ENCODE measurements at regions not wholly inside any gene's neighbourhood (a gene's known extent, or its start where the extent isn't known, plus 50 kb on each side); places are given as distances from the start of the nearest gene placed in this dataset.
"Not testable (repeated sequence)": the region's sequence is repeated elsewhere in the genome, so short reads cannot be mapped to it uniquely, and the experiment has no call there.

DNA sequence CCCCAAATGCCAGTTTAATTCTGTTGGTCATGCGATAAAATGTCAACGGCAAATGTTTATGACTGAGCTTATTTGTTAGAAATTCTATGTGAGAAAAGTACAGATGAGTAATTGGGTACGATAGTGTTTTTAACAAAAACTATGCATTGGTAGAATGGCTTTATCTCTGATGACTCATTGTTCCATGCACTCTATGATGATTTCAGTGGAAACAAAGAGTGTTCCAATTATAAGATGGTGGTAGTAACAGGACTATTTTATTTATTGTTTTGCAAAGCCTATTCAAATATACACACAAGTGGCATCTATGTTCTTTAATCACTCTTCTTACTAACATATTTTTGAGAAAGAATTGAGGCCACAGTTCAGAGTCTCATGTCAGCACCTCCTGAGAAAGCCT lies 353.7 kb upstream of the IRX2 start:
- no peak for DNase-seq (ENCODE audit: low read depth in 2 of 2)

DNA sequence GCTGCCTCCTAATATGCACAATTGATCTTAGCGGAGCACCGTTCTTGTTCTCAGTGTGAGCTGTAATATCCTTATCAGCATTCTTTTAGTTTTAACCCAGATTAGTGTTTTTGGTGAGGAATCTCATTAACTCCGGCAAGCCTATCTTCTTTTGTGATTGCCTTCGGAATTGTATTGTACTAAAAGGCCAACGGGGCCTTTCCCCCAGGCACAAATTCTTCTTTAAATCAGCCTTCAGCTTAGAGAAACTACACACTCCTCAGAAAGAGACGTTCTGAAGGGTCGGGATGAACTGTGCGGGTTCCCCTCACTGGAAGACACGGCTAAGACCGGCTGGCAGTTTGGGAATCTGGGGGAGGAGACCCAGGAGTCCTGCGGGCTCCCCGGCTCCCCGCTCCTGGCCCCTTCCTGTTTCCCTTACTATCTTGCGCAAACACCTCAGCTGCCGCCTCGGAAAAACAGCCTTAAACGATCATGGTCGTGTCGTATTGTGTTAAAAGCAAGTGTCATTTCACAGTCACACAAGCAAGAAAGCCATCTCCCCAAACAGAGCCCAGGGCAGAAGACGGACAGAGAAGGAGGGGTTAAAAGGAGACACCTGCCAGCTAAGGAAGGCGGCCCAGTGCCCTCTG lies 353.1 kb upstream of the IRX2 start:
- no peak for DNase-seq (ENCODE audit: low read depth in 2 of 2)

DNA sequence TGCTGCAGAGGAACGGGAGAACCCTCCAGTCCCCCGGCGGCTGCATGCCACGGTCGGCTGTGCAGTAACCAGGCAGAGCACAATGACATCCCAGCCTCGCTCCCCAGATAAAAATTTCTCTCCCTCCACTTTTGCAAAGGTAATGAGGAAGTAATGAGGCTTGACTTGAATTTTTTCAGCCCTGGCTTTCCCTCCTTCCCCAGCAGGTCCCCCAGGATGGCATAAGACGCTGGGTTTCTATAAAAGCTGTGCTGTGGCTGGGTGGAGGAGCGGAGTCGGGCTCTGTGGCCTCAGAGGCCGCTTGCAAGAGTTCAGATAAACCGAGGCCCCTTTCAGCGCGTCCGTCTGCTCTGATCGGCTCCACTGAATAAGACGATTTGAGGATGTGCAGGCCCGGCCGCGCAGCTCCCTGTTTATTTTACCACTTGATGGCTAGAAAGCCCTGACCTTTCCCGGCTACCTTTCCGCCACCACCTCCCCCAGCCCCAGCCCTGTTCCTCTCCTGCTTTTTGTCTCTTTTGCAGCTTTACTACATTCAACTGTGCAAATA lies 351.9 kb upstream of the IRX2 start:
- DNase-seq (ENCODE audit: low read depth in 2 of 2): no peak

DNA sequence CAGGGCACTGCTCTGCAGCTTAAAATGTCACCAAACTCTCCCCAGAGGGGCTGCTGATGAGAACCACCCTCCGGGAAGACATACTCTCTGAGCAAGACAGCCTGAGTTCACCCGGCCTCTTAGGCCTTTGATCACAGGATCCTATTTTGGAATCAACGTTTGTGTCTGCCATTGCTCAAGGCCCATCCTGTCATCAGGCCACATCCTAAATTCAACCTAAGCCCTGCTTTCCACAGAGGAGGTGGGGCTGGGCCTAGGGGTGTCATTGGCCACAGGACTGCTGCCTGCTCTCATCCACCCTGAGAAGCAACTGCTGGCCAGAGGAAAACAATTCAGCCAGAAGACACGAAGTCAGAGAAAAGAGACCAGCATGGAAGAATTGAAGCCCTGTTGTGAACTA lies 351.1 kb upstream of the IRX2 start:
- DNase-seq (ENCODE audit: low read depth in 2 of 2): no peak

DNA sequence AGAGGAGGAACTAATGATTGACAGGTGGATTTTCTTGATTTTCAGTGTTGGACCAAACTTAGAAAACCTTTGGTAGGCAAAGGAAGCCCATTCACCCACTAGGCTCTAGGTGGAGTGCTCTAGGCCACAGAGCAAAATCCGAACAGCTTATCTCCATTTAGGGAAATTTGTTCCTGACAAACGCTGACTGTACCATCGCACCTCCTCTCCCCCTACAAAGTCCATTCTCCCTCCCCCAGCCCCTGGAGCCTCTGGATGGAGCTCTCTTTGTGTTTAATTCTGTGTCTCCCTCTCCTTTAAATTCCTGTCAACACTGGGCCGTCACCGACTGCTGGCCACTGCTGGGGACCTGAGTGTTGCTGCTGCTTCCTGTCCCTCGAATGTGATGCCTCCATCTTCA lies 350.1 kb upstream of the IRX2 start:
- DNase-seq (ENCODE audit: low read depth in 2 of 2): no peak

DNA sequence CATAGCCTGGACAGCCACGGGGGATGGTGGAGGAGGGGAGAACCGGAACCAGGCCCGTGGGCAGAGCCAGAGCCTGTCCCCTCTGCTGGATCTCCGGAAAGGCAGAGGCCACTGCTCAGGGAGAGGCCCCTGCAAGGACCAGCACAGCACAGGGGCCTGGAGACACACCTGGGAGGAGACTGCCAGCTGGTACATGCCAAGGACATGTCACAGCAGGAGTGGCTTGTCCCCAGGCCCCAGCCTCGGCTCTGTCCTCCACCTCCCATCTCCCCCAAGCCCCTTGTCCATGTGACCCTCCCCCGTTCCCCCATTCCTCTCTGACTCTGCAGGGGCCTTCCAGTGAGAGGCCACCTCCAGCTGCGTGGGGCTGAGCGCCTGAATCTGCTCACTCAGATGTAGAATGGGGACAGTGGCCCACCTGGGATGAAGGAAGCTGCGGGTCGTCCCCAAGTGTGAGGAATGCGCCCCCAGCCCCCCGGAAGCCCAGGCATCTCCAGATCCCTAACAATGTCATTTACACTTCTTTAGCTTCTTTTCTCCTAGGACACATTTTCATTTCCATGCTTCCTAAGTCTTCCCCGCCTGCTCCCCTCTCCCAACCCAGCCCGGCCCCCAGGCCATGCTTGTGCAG lies 349.6 kb upstream of the IRX2 start:
- no peak for DNase-seq (ENCODE audit: low read depth in 2 of 2)

DNA sequence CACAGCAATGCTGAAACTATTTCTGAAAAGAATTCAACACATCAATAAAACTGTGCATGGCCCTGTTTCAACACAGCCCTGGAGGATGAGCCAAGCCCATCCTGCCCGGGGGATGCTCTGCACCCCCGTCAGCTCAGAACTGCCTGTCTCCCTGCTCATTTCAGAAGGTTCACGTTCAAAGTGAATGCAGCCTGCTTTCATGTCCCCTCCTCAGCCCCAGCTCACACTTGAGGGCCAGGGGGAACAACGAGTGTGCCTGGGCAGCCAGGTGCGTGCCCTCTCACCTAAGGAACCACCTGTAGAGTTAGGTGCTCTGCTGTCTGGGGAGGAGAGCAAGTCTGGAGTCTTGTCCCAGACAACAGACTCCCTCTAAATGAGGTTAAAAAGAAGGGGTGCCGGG lies 348.5 kb upstream of the IRX2 start:
- no peak for DNase-seq (ENCODE audit: low read depth in 2 of 2)

DNA sequence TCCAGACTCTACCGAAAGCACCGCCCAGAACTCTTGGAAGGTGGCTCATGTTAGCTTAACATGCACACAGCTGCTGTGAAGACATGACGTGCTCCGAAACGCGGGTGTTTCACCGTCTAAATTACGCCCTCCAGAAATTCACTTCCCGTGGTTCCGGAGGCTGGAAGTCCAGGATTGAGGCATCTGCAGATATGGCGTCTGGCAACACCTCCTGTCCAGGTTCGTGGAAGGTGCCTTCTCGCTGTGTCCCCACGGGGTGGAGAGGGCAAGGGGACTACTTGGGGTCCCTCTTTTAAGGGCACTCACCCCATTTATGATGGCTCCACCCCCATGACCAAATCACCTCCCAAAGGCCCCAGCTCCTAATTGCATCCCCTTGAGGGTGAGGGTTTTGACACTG lies 348.0 kb upstream of the IRX2 start:
- no peak for DNase-seq (ENCODE audit: low read depth in 2 of 2)

DNA sequence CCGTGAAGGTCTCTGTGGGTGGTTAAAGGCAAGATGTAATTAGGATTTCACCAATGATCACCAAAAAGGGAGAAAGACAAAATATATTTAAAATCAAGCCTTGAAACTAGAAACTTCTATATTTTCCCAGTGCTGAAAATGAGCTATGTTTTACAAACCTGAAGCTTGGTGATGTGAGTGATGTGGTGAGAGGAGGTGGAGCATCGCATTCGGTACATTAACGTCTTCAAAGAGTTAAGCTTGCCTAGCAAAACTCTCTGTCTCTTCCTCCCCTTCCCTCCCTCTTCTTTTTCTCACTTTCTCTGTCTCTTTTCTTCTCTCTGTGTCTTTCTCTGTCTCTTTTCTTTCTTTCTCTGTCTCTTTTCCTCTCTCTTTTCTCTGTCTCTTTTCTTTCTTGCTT lies 347.3 kb upstream of the IRX2 start:
- no peak for DNase-seq (ENCODE audit: low read depth in 2 of 2)

DNA sequence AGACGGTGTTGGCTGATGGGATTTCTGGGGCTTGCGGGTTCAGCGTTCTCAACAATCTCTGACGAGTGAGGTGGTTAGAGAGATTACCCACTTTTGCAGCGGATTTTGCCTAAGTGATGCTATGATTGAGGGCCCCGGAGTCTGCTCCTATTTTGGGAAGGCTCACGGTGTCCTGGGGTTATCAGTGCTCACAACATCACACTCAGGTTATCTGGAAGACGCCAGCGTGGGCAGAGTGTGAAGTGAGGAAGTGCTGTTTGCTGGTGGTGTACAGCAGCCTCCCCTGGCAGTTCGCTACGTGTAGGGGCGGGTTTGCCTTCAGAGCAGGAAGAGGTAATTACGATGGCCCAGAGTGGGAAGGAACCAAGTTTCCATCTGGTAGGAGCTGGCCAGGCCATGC lies 341.2 kb upstream of the IRX2 start:
- DNase-seq (ENCODE audit: low read depth in 2 of 2): no peak

DNA sequence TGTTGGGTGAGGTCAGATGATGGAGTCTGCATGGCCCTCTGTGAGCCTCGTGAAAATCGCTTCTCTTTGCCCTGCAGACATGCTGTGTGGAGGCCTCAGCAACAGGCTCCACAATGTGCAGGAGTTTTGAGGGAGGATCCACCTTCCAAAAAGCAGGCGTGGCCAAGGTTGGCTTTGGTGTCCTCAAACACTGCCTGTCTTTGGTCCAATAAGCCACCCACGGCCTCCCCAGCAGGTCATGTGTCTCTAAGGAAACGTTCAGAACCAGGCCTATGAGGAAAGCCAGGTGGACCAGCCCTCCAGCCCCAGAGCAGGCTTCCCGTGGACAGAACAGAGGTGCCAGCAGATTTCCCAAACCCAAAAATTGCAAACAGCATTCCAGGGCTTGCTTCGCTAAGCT lies 340.7 kb upstream of the IRX2 start:
- DNase-seq (ENCODE audit: low read depth in 2 of 2): no peak

DNA sequence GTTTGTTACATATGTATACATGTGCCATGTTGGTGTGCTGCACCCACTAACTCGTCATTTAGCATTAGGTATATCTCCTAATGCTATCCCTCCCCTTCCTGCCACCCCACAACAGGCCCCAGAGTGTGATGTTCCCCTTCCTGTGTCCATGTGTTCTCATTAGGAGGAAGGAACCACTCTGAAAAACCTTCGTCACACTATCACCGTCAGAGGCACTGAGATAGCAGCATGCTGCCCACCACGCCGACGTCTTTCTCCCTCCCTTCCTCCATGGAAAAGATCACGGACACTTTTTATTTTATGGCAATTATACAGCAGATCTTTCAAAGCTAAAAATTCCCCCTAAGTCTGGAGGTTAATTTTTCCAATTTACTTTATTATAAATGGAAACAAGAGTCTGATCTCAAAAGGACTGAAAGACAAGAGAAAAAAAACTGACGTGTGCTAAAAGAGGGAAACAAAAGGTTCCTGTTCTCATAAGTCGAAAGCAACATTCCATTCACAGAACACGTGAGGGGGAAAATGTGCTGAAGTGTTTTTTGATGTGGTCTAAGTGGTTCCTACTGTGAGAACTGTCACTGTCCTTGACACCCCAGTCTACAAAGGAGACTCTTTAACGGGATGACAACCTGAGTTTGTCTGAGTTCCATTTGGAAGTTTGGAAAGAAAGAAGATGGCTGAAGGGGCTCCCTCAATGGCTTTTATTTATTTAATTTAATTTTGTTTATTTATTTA lies 339.7 kb upstream of the IRX2 start:
- DNase-seq (ENCODE audit: low read depth in 2 of 2): no peak

DNA sequence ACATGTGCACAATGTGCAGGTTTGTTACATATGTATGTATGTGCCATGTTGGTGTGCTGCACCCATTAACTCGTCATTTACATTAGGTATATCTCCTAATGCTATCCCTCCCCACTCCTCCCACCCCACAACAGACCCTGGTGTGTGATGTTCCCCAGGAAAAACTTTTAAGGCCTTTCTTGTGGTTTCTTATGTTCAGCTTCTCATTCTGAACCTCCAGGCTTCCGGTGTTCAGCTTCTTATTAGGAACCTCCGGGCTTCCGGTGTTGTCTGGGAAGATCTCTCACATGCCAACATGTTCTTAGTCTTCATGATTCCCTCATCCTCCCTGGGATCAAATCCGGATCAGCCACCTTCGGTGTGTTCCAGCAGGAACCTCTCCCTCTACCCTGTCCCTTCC lies 338.8 kb upstream of the IRX2 start:
- not testable (repeated sequence) for DNase-seq (ENCODE audit: low read depth in 2 of 2)

DNA sequence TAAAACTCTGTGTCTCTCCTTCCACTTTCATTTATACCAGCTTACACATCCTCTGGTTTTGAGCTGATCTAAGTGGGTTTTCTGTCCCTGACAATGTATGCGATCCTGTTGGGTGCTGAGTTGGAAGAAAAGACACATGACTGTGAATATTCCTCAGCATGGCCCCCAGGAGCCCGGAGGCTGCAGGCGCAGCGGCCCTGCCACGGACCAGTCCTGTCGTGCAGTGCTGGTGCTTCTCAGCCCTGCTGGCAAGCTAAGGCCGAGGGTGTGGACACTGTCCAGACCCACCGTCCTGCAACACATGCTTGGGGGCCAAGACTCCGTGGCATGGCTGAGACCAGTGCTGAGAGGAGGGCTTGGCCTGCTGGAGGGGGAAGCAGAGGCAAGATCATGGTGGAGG lies 328.9 kb upstream of the IRX2 start:
- DNase-seq (ENCODE audit: low read depth in 2 of 2): no peak

DNA sequence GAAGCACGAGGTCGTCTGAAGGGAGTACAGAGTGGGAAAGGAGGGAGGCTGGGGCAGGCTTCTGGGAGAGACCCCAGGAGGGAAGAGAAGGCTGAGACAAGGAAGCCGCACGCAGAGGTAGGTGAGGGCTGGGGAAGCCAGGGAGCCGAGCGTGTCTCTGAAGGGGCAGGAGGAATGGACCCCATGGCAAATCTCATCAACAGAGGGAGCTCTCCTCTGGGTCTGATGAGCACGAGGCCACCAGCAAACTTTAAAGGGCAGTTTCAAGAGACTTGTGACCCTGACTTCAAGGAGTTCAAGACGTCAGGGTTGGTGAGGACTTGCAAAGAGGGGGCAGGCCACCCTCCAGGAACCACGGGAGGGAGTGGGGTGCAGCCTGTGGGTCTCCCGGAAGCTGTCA lies 326.2 kb upstream of the IRX2 start:
- no peak for DNase-seq (ENCODE audit: low read depth in 2 of 2)

DNA sequence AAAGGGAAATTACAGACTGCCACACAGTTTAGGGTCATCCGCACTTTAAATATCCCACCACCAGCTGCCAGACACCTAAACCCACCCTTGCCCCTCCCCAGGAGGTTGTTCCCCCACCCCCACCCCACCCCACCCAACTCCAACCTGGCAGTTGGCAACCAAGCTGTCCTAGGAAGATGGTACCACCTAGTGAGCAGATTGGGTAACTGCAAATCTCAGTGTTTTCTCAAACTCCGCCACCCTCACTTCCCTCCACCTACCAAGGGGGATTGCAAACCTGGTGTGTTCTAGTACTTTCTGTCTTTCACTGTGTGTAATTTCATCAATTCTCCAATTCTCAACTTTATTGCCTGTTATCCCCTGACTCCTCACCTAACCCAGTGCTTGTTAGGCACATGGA lies 323.8 kb upstream of the IRX2 start:
- DNase-seq (ENCODE audit: low read depth in 2 of 2): no peak

DNA sequence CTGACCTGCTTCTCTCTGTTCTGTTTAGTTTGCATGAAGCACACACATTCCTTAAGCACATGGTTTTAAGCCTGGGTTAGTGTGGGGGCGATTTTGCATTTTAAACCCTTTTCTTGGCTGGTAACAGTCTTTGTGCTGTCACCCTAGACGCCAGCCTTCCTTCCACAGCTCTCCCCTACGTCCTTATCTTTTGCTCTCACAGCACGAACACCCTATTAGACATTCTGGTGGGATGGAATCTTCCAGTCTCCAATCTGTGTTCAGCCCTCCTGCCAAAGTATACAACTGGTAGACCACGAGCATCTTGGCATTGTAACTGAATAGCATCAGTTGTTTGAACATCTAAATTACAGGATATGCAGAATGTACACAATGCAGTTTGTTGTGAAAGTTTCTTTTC lies 316.9 kb upstream of the IRX2 start:
- no peak for DNase-seq (ENCODE audit: low read depth in 2 of 2)

DNA sequence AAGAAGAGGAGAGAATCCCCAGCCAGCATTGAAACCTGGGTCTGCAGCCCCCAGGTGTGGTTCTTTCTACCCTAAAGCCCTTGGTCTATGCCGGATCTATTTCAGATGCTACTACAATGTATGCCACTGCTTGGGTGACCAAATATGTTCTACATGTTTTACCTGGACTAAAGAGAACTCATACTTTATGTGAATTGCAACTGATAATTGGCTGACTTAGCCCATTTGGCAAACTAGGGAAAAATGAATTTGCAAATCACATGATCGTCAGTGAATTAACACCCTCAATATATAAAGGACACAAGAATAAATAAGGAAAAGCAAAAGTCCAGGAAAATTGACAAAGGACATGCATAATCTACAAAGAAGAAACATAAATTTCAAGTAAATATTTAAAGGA lies 308.8 kb upstream of the IRX2 start:
- no peak for DNase-seq (ENCODE audit: low read depth in 2 of 2)

DNA sequence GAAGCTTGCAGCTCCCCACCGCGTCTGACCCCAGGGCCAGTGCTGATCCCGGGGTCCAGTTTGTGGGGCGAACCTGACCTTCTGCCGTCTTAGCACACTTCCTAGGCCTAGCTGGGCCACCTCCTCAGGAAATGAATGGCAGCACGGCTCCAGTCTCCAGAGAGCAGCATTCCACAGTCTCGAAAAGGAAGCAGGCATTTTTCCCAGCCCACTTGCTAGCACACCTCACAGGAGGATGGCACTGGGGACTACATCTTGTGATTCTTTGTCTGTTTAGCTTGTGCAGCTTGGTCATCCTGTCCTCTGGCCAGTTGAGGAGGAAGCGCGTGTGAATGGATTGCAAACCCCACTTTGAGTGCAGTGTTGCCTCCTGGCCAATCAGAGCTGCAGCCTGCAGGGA lies 308.0 kb upstream of the IRX2 start:
- no peak for DNase-seq (ENCODE audit: low read depth in 2 of 2)

DNA sequence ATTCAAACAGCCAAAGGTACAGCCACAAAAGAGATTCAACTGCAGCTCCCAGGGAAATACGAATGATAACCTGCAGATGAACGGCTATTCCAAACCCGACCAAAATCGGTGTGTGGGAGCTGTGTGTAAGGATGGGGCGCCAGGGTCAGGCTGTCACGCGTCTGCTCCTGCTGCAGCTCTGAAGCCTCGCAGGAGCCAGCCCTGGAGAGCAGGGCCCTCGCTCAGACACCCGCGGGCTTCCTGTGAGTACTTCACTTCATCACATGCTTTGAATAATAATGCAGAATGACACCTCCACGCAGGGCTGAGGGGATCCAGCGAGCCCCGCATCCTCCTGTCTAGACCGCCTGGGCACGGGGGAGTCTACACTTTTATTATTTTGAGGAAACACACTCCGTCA lies 307.5 kb upstream of the IRX2 start:
- DNase-seq (ENCODE audit: low read depth in 2 of 2): no peak

DNA sequence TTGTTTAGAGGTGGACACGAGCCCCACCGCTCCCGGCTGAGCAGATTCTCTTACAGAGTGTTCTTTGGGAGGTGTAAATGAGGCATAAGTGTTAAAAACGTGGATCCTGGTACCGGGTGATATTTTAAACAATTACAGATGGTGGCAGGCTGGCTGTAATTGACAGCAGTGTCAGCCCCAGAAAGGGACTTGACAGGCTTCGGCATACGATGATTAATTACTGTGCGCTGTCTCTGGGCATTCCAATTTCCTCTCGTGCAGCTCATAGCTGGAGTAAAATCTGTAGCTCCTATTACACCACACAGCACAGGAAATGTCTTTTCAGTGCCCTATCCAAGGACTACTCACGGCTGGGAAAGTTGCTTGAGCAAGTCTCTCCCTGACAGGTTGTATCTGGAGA lies 305.4 kb upstream of the IRX2 start:
- DNase-seq (ENCODE audit: low read depth in 2 of 2): no peak

DNA sequence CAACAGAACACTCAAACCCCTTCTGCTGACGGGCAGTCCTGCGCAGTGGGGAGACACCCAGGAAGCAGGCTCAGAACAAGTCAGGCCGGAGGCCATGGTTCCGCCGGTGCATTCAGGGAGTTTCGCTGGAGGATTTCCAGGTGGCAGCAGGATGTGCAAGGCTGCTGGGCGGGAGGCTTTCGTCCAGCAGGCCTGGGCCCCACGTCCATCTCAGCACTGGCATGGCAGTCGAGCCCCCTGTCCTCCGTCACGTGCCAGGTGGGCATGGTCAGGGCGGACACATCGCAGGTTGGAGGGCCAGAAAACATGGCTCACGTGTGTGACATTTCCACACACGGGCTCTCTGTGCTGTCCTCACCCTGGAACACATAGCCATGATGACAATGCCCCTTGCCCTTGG lies 299.9 kb upstream of the IRX2 start:
- DNase-seq (ENCODE audit: low read depth in 2 of 2): no peak

DNA sequence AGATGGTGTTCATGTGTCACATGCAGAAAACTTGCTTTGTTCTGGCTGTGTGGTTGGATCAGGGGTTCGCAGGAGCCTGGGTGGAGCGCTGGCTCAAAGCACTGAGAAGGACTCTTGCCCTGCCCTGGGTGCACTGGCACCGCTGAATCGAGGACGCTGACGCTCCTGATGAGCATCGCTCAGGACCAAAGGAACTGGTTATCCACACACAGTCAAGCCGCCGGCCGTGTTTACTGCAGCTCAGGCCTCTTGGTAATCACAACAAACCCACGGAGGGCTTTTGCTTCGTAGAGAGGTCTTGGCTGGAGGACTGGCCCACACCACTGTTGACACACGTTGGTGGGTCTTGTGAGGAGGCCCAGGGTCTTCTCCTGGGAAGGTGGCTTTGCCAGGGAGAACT lies 299.4 kb upstream of the IRX2 start:
- no peak for DNase-seq (ENCODE audit: low read depth in 2 of 2)
